ENCODE measurements at regions not wholly inside any gene's neighbourhood (a gene's known extent, or its start where the extent isn't known, plus 50 kb on each side); places are given as distances from the start of the nearest gene placed in this dataset.

DNA sequence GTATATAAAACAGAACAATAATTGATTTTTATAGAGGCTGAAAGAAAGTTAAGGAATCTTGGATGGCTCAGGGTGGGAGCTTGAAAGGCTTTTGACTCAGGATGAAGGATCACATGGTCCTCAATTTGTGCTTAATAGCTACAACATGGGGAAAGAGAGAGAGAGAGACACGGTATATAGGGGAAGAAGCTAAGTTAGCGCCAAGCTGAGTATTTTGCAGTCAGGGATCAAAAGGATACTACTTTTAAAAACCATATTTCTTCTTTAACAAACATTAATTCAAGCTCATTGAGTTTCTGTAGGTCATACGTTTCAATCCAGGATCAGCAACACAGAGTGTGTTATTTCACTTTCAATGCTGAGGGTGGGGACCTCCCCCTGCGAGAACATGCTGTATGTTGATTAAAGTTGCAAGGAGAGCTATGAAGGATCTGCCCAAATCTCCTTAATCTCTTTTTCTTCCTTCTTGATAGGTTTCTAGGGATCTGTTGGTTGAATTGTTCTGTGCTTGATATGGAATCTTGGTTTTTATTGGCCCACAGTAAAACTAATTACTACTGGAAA is 133.1 kb upstream of the NUDT4 start:
- DNase-seq, result no peak

DNA sequence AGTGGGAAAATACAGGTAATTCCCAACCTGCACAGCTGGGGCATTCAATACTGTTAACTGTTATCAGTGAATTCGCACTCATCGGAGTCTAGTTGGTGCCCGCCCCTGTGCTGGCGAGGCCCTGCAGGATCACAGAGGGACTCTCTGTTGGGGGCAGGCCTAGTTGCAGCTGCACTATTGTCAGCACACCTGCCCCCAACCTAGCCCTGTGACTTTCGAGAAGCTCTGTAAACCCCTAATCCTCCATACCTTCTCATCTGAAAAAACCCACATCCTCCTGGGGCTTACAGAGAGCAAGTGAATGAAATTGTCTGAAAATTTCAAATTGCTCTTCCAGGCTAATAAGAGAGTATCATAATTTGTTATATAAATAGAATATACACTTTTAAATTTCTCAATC is 132.2 kb upstream of the NUDT4 start:
- Mint-ChIP-seq H3K27me3 (ENCODE audit: low read depth in 3 of 3) (no peaks in the 10 kb centered on the region), H3K36me3 (no peaks in the 10 kb centered on the region), H3K4me1 (peaks cover 6 to 22% of the 10 kb centered on the region in 2 donors), H3K4me3 (no peak overlapping the region), H3K27ac (no peak overlapping the region), H3K9me3 (no peaks in the 10 kb centered on the region)
- DNase-seq, result no peak

More for the DNA sequence above, 133.1 kb upstream of the NUDT4 start:
- peaks cover 6 to 19% of the 10 kb centered on the region in 2 donors for H3K4me1 Mint-ChIP-seq
- H3K27ac Mint-ChIP-seq, result peak overlapping the region in 1 of 6 donors; percentile 39
- H3K9me3 Mint-ChIP-seq, result no peaks in the 10 kb centered on the region
- H3K27me3 Mint-ChIP-seq (ENCODE audit: low read depth in 3 of 3), result no peaks in the 10 kb centered on the region
- no peaks in the 10 kb centered on the region for H3K36me3 Mint-ChIP-seq
- H3K4me3 Mint-ChIP-seq, result no peak overlapping the region

GRCh38 chr12:93247313-93247991 is 130.3 kb upstream of the NUDT4 start:
- no peaks in the 10 kb centered on the region for H3K36me3 Mint-ChIP-seq
- no peak overlapping the region for H3K27ac Mint-ChIP-seq
- no peaks in the 10 kb centered on the region for H3K9me3 Mint-ChIP-seq
- H3K27me3 Mint-ChIP-seq (ENCODE audit: low read depth in 3 of 3), result no peaks in the 10 kb centered on the region
- no peak for DNase-seq
- no peak overlapping the region for H3K4me3 Mint-ChIP-seq
- peaks cover 6 to 22% of the 10 kb centered on the region in 2 donors for H3K4me1 Mint-ChIP-seq

GRCh38 chr12:93252221-93252620 is 125.5 kb upstream of the NUDT4 start:
- Mint-ChIP-seq H3K27ac (no peak overlapping the region), H3K36me3 (peaks cover 0 to 9% (median 3%) of the 10 kb centered on the region in 3 donors), H3K4me1 (peaks cover 0 to 14% of the 10 kb centered on the region in 2 donors), H3K27me3 (ENCODE audit: low read depth in 3 of 3) (peaks cover 0 to 2% (median 2%) of the 10 kb centered on the region in 3 donors), H3K9me3 (peaks cover 0 to 5% (median 0%) of the 10 kb centered on the region in 6 donors), H3K4me3 (no peak overlapping the region)
- no peak for DNase-seq

DNA sequence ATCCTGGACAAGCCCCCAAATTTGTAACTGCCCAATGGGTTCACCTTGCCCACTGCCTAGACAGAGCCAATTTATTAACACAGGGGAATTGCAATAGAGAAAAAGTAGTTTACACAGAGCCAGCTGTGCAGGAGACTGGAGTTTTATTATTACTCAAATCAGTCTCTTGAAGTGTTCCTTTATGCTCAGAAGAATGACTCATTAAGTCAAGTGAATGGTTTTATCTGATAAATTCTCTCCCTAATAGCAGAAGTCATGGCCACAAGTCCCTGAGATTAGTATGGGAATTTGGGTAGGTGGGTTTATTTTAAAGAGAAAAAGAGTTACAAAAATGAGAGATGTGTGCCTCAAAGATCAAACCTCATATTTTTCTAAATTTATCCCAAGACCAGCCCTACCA is 122.8 kb upstream of the NUDT4 start:
- Mint-ChIP-seq H3K27ac (no peak overlapping the region), H3K4me1 (peaks cover 0 to under 1% of the 10 kb centered on the region in 2 donors), H3K36me3 (peaks cover 0 to 9% (median 3%) of the 10 kb centered on the region in 3 donors), H3K9me3 (peaks cover 0 to 5% (median 0%) of the 10 kb centered on the region in 6 donors), H3K27me3 (ENCODE audit: low read depth in 3 of 3) (peaks cover 0 to 2% (median 2%) of the 10 kb centered on the region in 3 donors), H3K4me3 (no peak overlapping the region)
- no peak for DNase-seq

- Mint-ChIP-seq H3K4me1 (no peaks in the 10 kb centered on the region), H3K4me3 (no peak overlapping the region), H3K36me3 (peaks cover 0 to 9% (median 3%) of the 10 kb centered on the region in 3 donors), H3K27me3 (ENCODE audit: low read depth in 3 of 3) (peaks cover 0 to 2% (median 2%) of the 10 kb centered on the region in 3 donors), H3K27ac (no peak overlapping the region), H3K9me3 (peaks cover 0 to 5% (median 0%) of the 10 kb centered on the region in 6 donors)
- DNase-seq, result no peak
These were observed 121.3 kb upstream of the NUDT4 start for GRCh38 chr12:93256256-93256969.

DNA sequence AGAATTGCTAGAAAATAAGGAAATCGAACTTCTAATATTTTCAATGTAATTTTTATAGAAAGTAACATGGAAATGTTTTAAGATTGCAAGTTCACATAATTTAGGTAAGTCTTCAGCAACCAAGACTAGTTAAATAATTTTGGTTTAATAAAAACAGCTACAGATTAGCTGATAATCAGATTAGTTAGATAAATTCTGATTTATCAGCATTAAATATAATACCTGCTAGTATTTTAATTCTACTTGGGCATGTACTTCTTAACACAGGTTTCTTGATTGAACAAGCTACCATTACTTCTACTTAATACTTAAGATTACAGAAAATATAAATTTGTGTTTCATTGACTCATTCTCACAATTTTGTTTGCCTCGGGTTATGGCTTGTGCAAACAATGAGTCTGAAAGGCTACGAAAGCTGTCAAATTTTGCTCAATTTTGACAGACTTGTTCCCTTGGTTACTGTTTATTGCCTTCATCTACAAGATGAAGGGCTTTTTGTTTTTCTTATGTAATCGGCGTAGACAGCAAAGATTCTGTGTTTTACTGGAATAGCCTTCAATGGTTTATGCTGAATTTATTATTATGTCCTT is 116.1 kb upstream of the NUDT4 start:
- Mint-ChIP-seq H3K36me3 (no peaks in the 10 kb centered on the region), H3K4me3 (no peak overlapping the region), H3K4me1 (no peaks in the 10 kb centered on the region), H3K27me3 (ENCODE audit: low read depth in 3 of 3) (peaks cover 0 to 9% (median 2%) of the 10 kb centered on the region in 3 donors), H3K27ac (no peak overlapping the region), H3K9me3 (peaks cover 0 to 2% (median 0%) of the 10 kb centered on the region in 6 donors)
- DNase-seq, result no peak

DNA sequence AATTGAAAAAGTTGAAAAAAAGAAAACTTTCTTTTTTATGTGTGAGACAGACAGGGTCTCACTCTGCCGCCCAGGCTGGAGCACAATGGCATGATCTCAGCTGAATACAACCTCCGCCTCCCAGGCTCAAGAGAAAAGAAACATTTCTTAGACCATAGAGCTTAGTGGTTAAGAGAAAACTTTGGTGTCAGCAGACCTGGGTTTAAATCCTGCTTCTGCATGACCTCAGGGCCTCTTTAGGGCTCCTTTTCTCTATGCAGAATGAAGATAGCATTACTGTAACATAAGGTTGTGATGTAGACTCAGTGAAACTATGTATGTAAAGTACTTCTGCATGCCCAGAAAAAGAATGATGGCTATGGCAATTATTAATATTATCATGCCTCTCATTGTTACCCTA is 104.7 kb upstream of the NUDT4 start:
- Mint-ChIP-seq H3K4me1 (no peaks in the 10 kb centered on the region), H3K27ac (no peak overlapping the region), H3K36me3 (peaks cover 0 to 3% (median 0%) of the 10 kb centered on the region in 3 donors), H3K4me3 (no peak overlapping the region), H3K9me3 (no peaks in the 10 kb centered on the region), H3K27me3 (ENCODE audit: low read depth in 3 of 3) (no peaks in the 10 kb centered on the region)
- no peak for DNase-seq

- peaks cover 0 to 3% (median 0%) of the 10 kb centered on the region in 3 donors for H3K36me3 Mint-ChIP-seq
These were observed 103.7 kb upstream of the NUDT4 start for GRCh38 chr12:93273834-93274564.

DNA sequence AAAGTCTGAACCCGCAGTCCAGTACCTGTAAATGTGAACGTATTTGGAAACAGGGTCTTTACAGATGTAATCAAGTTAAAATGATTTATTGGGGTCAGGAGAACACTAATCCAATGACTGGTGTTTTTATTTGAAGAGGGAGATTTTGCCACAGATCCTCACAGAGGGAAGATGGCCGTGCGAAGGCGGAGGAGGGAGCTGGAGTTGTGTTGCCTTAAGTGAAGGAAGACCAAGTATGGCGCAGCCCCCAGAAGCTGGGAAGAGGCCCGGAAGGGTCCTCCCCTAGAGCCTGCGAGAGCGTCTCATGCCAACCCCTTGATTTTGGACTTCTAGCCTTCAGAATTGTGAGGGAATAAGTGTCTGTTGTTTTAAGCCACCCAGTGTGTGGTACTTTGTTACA is 102.8 kb upstream of the NUDT4 start:
- no peaks in the 10 kb centered on the region for H3K36me3 Mint-ChIP-seq
- H3K4me3 Mint-ChIP-seq, result no peak overlapping the region
- H3K4me1 Mint-ChIP-seq, result no peaks in the 10 kb centered on the region
- H3K27me3 Mint-ChIP-seq (ENCODE audit: low read depth in 3 of 3), result peaks cover 0 to 6% (median 0%) of the 10 kb centered on the region in 3 donors
- DNase-seq, result no peak
- no peak overlapping the region for H3K27ac Mint-ChIP-seq
- H3K9me3 Mint-ChIP-seq, result no peaks in the 10 kb centered on the region

More at GRCh38 chr12:93273834-93274564, 103.7 kb upstream of the NUDT4 start:
- H3K4me3 Mint-ChIP-seq, result no peak overlapping the region
- peaks cover 0 to 2% (median 0%) of the 10 kb centered on the region in 3 donors for H3K27me3 Mint-ChIP-seq (ENCODE audit: low read depth in 3 of 3)
- no peak overlapping the region for H3K27ac Mint-ChIP-seq
- H3K4me1 Mint-ChIP-seq, result no peaks in the 10 kb centered on the region
- no peaks in the 10 kb centered on the region for H3K9me3 Mint-ChIP-seq
- DNase-seq, result no peak

GRCh38 chr12:93275589-93275988 is 102.1 kb upstream of the NUDT4 start:
- no peak overlapping the region for H3K27ac Mint-ChIP-seq
- H3K4me3 Mint-ChIP-seq, result no peak overlapping the region
- H3K9me3 Mint-ChIP-seq, result no peaks in the 10 kb centered on the region
- DNase-seq, result no peak
- H3K4me1 Mint-ChIP-seq, result no peaks in the 10 kb centered on the region
- peaks cover 0 to 7% (median 0%) of the 10 kb centered on the region in 3 donors for H3K27me3 Mint-ChIP-seq (ENCODE audit: low read depth in 3 of 3)
- H3K36me3 Mint-ChIP-seq, result no peaks in the 10 kb centered on the region

DNA sequence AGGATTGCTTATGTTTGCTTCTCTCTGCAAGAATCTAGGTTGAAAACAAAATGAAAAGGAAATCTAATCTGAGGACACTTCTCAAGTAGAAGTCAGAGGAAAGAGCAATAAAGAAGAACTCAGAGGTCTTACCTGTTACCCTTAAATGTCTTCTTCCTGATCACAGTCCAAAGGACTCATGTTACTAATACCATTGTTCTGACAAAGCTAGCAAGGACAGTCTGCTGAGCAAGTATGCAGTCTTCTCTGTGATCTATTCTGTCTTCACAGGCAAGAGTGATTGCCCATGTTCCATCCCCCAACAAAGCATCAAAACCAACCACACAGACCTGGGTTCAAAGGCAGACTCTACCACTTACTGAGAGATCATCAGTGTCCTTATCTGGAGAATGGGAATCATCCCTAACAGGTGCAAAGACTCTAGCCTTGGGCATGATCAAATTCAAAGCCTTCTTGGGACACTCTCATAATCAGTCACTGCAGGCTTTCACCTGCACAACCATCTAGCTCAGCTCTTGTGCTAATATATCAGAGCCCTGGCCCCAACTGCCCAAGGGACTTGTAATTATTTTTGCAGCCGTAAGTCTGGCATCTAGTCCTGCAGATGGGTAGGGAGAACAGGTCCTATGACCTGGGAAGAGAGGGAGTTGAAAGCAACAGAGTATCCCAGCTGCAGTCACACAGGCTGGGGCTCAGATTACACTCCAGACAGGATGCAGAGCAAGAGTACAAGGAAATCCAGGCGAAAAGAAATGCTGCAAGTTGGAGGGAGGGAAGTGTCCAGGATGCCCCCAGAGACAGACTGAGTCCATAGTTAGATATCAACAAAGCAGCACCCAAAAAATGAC is 97.9 kb upstream of the NUDT4 start:
- Mint-ChIP-seq H3K27me3 (ENCODE audit: low read depth in 3 of 3) (peaks cover 0 to 7% (median 2%) of the 10 kb centered on the region in 3 donors), H3K36me3 (no peaks in the 10 kb centered on the region), H3K4me3 (no peak overlapping the region), H3K27ac (no peak overlapping the region), H3K4me1 (no peaks in the 10 kb centered on the region), H3K9me3 (no peaks in the 10 kb centered on the region)
- DNase-seq, result no peak

- H3K4me3 Mint-ChIP-seq, result no peak overlapping the region
- H3K9me3 Mint-ChIP-seq, result no peaks in the 10 kb centered on the region
- H3K36me3 Mint-ChIP-seq, result no peaks in the 10 kb centered on the region
- no peak overlapping the region for H3K27ac Mint-ChIP-seq
- H3K27me3 Mint-ChIP-seq (ENCODE audit: low read depth in 3 of 3), result peaks cover 0 to 2% (median 2%) of the 10 kb centered on the region in 3 donors
- H3K4me1 Mint-ChIP-seq, result no peaks in the 10 kb centered on the region
- no peak for DNase-seq
These were observed 90.6 kb upstream of the NUDT4 start for GRCh38 chr12:93287149-93287548.

Data from immature natural killer cell (primary cell).